ENCODE measurements at regions not wholly inside any gene's neighbourhood (a gene's known extent, or its start where the extent isn't known, plus 50 kb on each side); places are given as distances from the start of the nearest gene placed in this dataset.

DNA sequence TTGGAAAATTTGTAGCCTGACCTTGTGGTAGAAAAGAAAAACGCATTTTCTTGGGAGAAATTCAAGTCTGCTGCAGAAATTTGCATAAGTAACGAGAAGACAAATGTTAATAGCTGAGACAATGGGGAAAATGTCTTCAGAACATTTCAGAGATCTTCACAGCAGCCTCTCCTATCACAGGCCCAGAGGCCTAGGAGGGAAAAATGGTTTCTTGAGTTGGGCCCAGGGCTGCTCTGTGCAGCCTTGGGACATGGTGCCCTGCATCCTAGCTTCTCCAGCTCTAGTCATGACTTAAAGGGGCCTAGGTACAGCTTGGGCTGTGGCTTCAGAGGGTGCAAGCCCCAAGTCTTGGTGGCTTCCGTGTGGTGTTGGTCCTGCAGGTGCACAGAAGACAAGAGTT is 104.2 kb downstream of the ZNF621 start:
- Histone ChIP-seq H2BK12ac (ENCODE audit: insufficient read length, low read depth, low read length) (no peak overlapping the region), H2BK5ac (ENCODE audit: insufficient read length, low read length) (no peak overlapping the region), H3K27ac (ENCODE audit: insufficient read length, low read depth, low read length) (no peak overlapping the region), H3K23ac (ENCODE audit: insufficient read length, low read depth, low read length) (no peak overlapping the region), H3K4ac (ENCODE audit: low read depth, low read length) (no peak overlapping the region), H2BK15ac (ENCODE audit: low read depth, low read length) (no peak overlapping the region), H3K79me2 (ENCODE audit: insufficient read depth, low read length) (no peaks in the 10 kb centered on the region), H4K20me1 (ENCODE audit: control insufficient read depth, insufficient read depth, insufficient read length) (no peaks in the 10 kb centered on the region), H3K56ac (ENCODE audit: insufficient read length, low read depth, low read length) (no peak overlapping the region), H4K8ac (replicated peaks; ENCODE audit: insufficient read length, low read depth, low read length) (no peak overlapping the region), H3K9me3 (ENCODE audit: control insufficient read depth, low read depth, low read length) (peaks cover 14% of the 10 kb centered on the region), H3K14ac (ENCODE audit: insufficient read depth, low read length) (no peak overlapping the region), H3T11ph (ENCODE audit: low read length) (no peak overlapping the region), H3K27me3 (ENCODE audit: insufficient read depth, low read length) (no peaks in the 10 kb centered on the region), H3K23me2 (ENCODE audit: insufficient read length, low read depth, low read length, poor library complexity, severe bottlenecking) (no peaks in the 10 kb centered on the region), H3K18ac (ENCODE audit: insufficient read length, low read depth, low read length) (no peak overlapping the region), H3K4me2 (ENCODE audit: insufficient read depth, insufficient read length, low read length) (no peak overlapping the region), H4K91ac (ENCODE audit: insufficient read length, low read depth, low read length) (no peak overlapping the region), H2AK5ac (ENCODE audit: insufficient read length, low read length) (no peak overlapping the region), H3K79me1 (ENCODE audit: insufficient read depth, low read depth, low read length, poor library complexity, severe bottlenecking) (no peaks in the 10 kb centered on the region), H3K9ac (ENCODE audit: extremely low read depth, insufficient read length, low read length) (no peak overlapping the region), H4K5ac (ENCODE audit: insufficient read length, low read depth, low read length) (no peak overlapping the region), H2AFZ (ENCODE audit: low read length) (no peak overlapping the region), H3K4me1 (ENCODE audit: insufficient read depth, low read length) (no peaks in the 10 kb centered on the region), H2BK120ac (ENCODE audit: low read depth, low read length, poor library complexity, severe bottlenecking) (no peak overlapping the region), H2BK20ac (ENCODE audit: low read depth, low read length, poor library complexity, severe bottlenecking) (no peak overlapping the region)
- Mint-ChIP-seq H3K27ac (no peak overlapping the region), H3K9me3 (peaks cover 25 to 50% of the 10 kb centered on the region in 2 experiments), H3K36me3 (ENCODE audit: insufficient read depth in 1 of 3, low read depth in 3 of 3) (peaks cover 17 to 36% (median 31%) of the 10 kb centered on the region in 3 experiments), H3K27me3 (ENCODE audit: low read depth) (peaks cover 3% of the 10 kb centered on the region), H3K4me3 (no peak overlapping the region), H3K4me1 (peaks cover 0 to 4% of the 10 kb centered on the region in 2 experiments; a peak in 1 of 4 replicates)
- no peak for DNase-seq
- TF ChIP-seq, protein P1, sequence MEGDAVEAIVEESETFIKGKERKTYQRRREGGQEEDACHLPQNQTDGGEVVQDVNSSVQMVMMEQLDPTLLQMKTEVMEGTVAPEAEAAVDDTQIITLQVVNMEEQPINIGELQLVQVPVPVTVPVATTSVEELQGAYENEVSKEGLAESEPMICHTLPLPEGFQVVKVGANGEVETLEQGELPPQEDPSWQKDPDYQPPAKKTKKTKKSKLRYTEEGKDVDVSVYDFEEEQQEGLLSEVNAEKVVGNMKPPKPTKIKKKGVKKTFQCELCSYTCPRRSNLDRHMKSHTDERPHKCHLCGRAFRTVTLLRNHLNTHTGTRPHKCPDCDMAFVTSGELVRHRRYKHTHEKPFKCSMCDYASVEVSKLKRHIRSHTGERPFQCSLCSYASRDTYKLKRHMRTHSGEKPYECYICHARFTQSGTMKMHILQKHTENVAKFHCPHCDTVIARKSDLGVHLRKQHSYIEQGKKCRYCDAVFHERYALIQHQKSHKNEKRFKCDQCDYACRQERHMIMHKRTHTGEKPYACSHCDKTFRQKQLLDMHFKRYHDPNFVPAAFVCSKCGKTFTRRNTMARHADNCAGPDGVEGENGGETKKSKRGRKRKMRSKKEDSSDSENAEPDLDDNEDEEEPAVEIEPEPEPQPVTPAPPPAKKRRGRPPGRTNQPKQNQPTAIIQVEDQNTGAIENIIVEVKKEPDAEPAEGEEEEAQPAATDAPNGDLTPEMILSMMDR (conservative IDR thresholded peaks at IDR 0.05): no peak
- no CpG with 5 or more reads among the region's 3 CpGs for WGBS (ENCODE audit: extremely low coverage, insufficient read length, low lambda C conversion rate)

Measured in H9 (cell line).